Medulla oblongata (tissue), 1 donor: ENCODE measurements at regions not wholly inside any gene's neighbourhood (a gene's known extent, or its start where the extent isn't known, plus 50 kb on each side); places are given as distances from the start of the nearest gene placed in this dataset.

Source experiments
- DNase-seq: peaks from one replicate; pipeline ENCODE4 v3.0.0-alpha.2; 2015; ENCODE audit errors: extremely low spot score

GRCh38 chr1:10848109-10848684 is 51.8 kb upstream of the CASZ1 start:
- DNase-seq = no peak

- DNase-seq = no peak
Measured at GRCh38 chr1:10850026-10850425, 53.6 kb upstream of the CASZ1 start.

GRCh38 chr1:10851024-10852013 is 54.9 kb upstream of the CASZ1 start:
- DNase-seq = no peak

- DNase-seq = no peak
Measured at GRCh38 chr1:10852018-10852417, 55.6 kb upstream of the CASZ1 start.

GRCh38 chr1:10852486-10852885 is 56.0 kb upstream of the CASZ1 start:
- no peak for DNase-seq

- no peak for DNase-seq
Measured at GRCh38 chr1:10852998-10853520, 56.6 kb upstream of the CASZ1 start.

- no peak for DNase-seq
Measured at GRCh38 chr1:10853701-10854100, 57.3 kb upstream of the CASZ1 start.

GRCh38 chr1:10854856-10855459 is 58.5 kb upstream of the CASZ1 start:
- DNase-seq = no peak

GRCh38 chr1:10856176-10856683 is 59.8 kb upstream of the CASZ1 start:
- DNase-seq = no peak

- DNase-seq = no peak
Measured at GRCh38 chr1:10856863-10857598, 60.6 kb upstream of the CASZ1 start.

- DNase-seq = no peak
Measured at GRCh38 chr1:10857687-10858086, 61.2 kb upstream of the CASZ1 start.

GRCh38 chr1:10860218-10860617 is 63.8 kb upstream of the CASZ1 start:
- DNase-seq = no peak

GRCh38 chr1:10860682-10861081 is 64.2 kb upstream of the CASZ1 start:
- DNase-seq = no peak

- DNase-seq = no peak
Measured at GRCh38 chr1:10861822-10862221, 65.4 kb upstream of the CASZ1 start.

- no peak for DNase-seq
Measured at GRCh38 chr1:10862743-10863335, 66.4 kb upstream of the CASZ1 start.

GRCh38 chr1:10863886-10864285 is 67.4 kb upstream of the CASZ1 start:
- no peak for DNase-seq

GRCh38 chr1:10864776-10865175 is 68.3 kb upstream of the CASZ1 start:
- no peak for DNase-seq

- no peak for DNase-seq
Measured at GRCh38 chr1:10865518-10866320, 69.3 kb upstream of the CASZ1 start.

- DNase-seq = no peak
Measured at GRCh38 chr1:10866321-10867093, 70.1 kb upstream of the CASZ1 start.
